SK-N-SH (cell line): ENCODE measurements at regions not wholly inside any gene's neighbourhood (a gene's known extent, or its start where the extent isn't known, plus 50 kb on each side); places are given as distances from the start of the nearest gene placed in this dataset.

Experiments
- CTCF ChIA-PET: fragments of 300-600, 350-600 bp; formaldehyde crosslinking; extraction: SDS; loops from one replicate; lab custom pipeline; 2021; lab: Yijun Ruan, JAX
- POLR2A ChIA-PET: fragments of 350-600 bp; sonication (Branson Sonifier 250); formaldehyde crosslinking; extraction: SDS; loops from one replicate; lab custom pipeline; 2020; ENCODE audit warnings: antibody characterized with exemption, inconsistent platforms; lab: Yijun Ruan, JAX
- DNase-seq: peaks from one replicate; pipeline ENCODE4 v3.0.0; 2012
- H2AFZ ChIP-seq: fragments of 200-600 bp; sonication (generic); 2 replicates; pipeline ENCODE4 v1.8.1; 2016; ENCODE audit warnings: antibody characterized with exemption, mild to moderate bottlenecking, low read depth
- H3F3A ChIP-seq: fragments of 200-600 bp; sonication (generic); replicated peaks from 2 replicates; pipeline ENCODE3; 2016; ENCODE audit warnings: antibody characterized with exemption, mild to moderate bottlenecking; ENCODE audit not compliant: insufficient read depth
- H3K27ac ChIP-seq, 2 experiments: fragments of 200-500 bp in 1 of 2; fragments of 200-600 bp in 1 of 2; sonication (Bioruptor generic) in 1 of 2; sonication (generic), shearing (Covaris generic) in 1 of 2; 2 replicates each; pipeline versions ENCODE4 v1.5.1 to v1.6.1; 2014 to 2016; ENCODE audit warnings: low read depth in 2 of 2, inconsistent platforms in 1 of 2, low read length in 1 of 2, mild to moderate bottlenecking in 1 of 2, mixed read lengths in 1 of 2
- H3K27me3 ChIP-seq: fragments of 200-600 bp; sonication (generic), shearing (Covaris generic); 2 replicates; pipeline ENCODE4 v1.6.1; 2016; ENCODE audit warnings: mixed run types; ENCODE audit not compliant: insufficient read depth
- H3K36me3 ChIP-seq, 2 experiments: fragments of 200-500 bp in 1 of 2; fragments of 200-600 bp in 1 of 2; sonication (Bioruptor generic) in 1 of 2; sonication (generic) in 1 of 2; replicated peaks in 1 of 2; 2 replicates each; pipeline versions ENCODE3 to v1.5.1; 2014 to 2016; ENCODE audit warnings: low read length in 1 of 2, mild to moderate bottlenecking in 1 of 2; ENCODE audit not compliant: insufficient read depth in 2 of 2, control insufficient read depth in 1 of 2
- H3K4me1 ChIP-seq, 2 experiments: fragments of 200-500 bp in 1 of 2; fragments of 200-600 bp in 1 of 2; sonication (Bioruptor generic) in 1 of 2; sonication (generic), shearing (Covaris generic) in 1 of 2; 2 replicates each; pipeline versions ENCODE4 v1.5.1 to v1.6.1; 2014 to 2016; ENCODE audit warnings: low read depth in 1 of 2, low read length in 1 of 2, mixed run types in 1 of 2; ENCODE audit not compliant: insufficient read depth in 2 of 2, control insufficient read depth in 1 of 2
- H3K4me2 ChIP-seq: fragments of 200-600 bp; sonication (generic), shearing (Covaris generic); 2 replicates; pipeline ENCODE4 v1.6.1; 2017; ENCODE audit warnings: mixed run types
- H3K4me3 ChIP-seq, 2 experiments: fragments of 200-500 bp in 1 of 2; fragments of 200-600 bp in 1 of 2; sonication (Bioruptor generic) in 1 of 2; sonication (generic), shearing (Covaris generic) in 1 of 2; 2 replicates each; pipeline versions ENCODE4 v1.5.1 to v1.8.1; 2014 to 2016; ENCODE audit warnings: low read depth in 2 of 2, inconsistent platforms in 1 of 2, low read length in 1 of 2, mild to moderate bottlenecking in 1 of 2, mixed read lengths in 1 of 2, moderate library complexity in 1 of 2
- H3K79me2 ChIP-seq: fragments of 200-600 bp; sonication (generic); 2 replicates; pipeline ENCODE4 v1.8.1; 2017; ENCODE audit warnings: mild to moderate bottlenecking; ENCODE audit not compliant: insufficient read depth
- H3K9ac ChIP-seq: fragments of 200-600 bp; sonication (generic); 2 replicates; pipeline ENCODE4 v1.6.1; 2017; ENCODE audit warnings: mixed run types
- H3K9me2 ChIP-seq: fragments of 200-600 bp; sonication (generic); 2 replicates; pipeline ENCODE4 v1.6.1; 2017; ENCODE audit warnings: mixed run types
- H3K9me3 ChIP-seq: fragments of 200-600 bp; sonication (generic); 2 replicates; pipeline ENCODE4 v1.6.1; 2017; ENCODE audit warnings: mixed run types, mild to moderate bottlenecking, moderate library complexity
- H4K20me1 ChIP-seq: fragments of 200-600 bp; sonication (generic); 2 replicates; pipeline ENCODE4 v1.6.1; 2017; ENCODE audit warnings: mild to moderate bottlenecking, mixed run types; ENCODE audit not compliant: insufficient read depth
- CHD2 ChIP-seq: fragments of 150-350 bp; IDR thresholded peaks from 2 replicates; pipeline ENCODE4 v1.6.1; 2018; ENCODE audit warnings: low read length; ENCODE audit not compliant: partially characterized antibody
- CTCF ChIP-seq: fragments of 200-600 bp; sonication (generic); IDR thresholded peaks from 2 replicates; pipeline ENCODE4 v1.6.1; 2017; ENCODE audit warnings: antibody characterized with exemption, mild to moderate bottlenecking, moderate library complexity
- ELF1 ChIP-seq: IDR thresholded peaks from 2 replicates; pipeline ENCODE4 v1.4.0; 2012
- EP300 ChIP-seq, 2 experiments: IDR thresholded peaks; 2 replicates each; pipeline versions ENCODE4 v1.4.0 to v1.6.1; 2012; ENCODE audit warnings: borderline replicate concordance in 1 of 2, low read depth in 1 of 2, low read length in 1 of 2
- FOSL2 ChIP-seq: IDR thresholded peaks from 2 replicates; pipeline ENCODE4 v1.4.0; 2012; ENCODE audit warnings: low read depth, mild to moderate bottlenecking, moderate library complexity, borderline replicate concordance
- GABPA ChIP-seq: IDR thresholded peaks from 2 replicates; pipeline ENCODE4 v1.4.0; 2012; ENCODE audit warnings: low read depth, mild to moderate bottlenecking
- GATA2 ChIP-seq: sonication (generic); formaldehyde crosslinking; IDR thresholded peaks from 2 replicates; pipeline ENCODE4 v1.5.0; 2020; ENCODE audit warnings: mild to moderate bottlenecking, missing genetic modification reagents
- MAX ChIP-seq: IDR thresholded peaks from 2 replicates; pipeline ENCODE4 v1.4.0; 2012; ENCODE audit warnings: low read depth
- MXI1 ChIP-seq: IDR thresholded peaks from 2 replicates; pipeline ENCODE4 v1.6.1; 2012; ENCODE audit warnings: mild to moderate bottlenecking, low read depth, low read length, improper control_type of control experiment
- NFIC ChIP-seq: IDR thresholded peaks from 2 replicates; pipeline ENCODE4 v1.4.0; 2012; ENCODE audit warnings: borderline replicate concordance
- NRF1 ChIP-seq: IDR thresholded peaks from 2 replicates; pipeline ENCODE4 v1.6.1; 2012; ENCODE audit warnings: low read depth, mild to moderate bottlenecking, low read length
- RCOR1 ChIP-seq: fragments of 150-350 bp; IDR thresholded peaks from 2 replicates; pipeline ENCODE4 v1.6.1; 2017; ENCODE audit warnings: antibody characterized with exemption, low read length
- RFX5 ChIP-seq: IDR thresholded peaks from 2 replicates; pipeline ENCODE4 v1.6.1; 2012; ENCODE audit warnings: mild to moderate bottlenecking, improper control_type of control experiment, low read length
- RXRA ChIP-seq: IDR thresholded peaks from 2 replicates; pipeline ENCODE4 v1.4.0; 2012; ENCODE audit warnings: low read depth, mild to moderate bottlenecking, borderline replicate concordance
- SMC3 ChIP-seq: IDR thresholded peaks from 2 replicates; pipeline ENCODE4 v1.6.1; 2012; ENCODE audit warnings: low read depth, low read length, improper control_type of control experiment
- TEAD4 ChIP-seq: IDR thresholded peaks from 2 replicates; pipeline ENCODE4 v1.4.0; 2012; ENCODE audit warnings: mild to moderate bottlenecking, borderline replicate concordance; ENCODE audit not compliant: insufficient read depth
- YY1 ChIP-seq: IDR thresholded peaks from 2 replicates; pipeline ENCODE4 v1.4.0; 2012; ENCODE audit warnings: low read depth, mild to moderate bottlenecking
- ZBTB33 ChIP-seq: IDR thresholded peaks from 2 replicates; pipeline ENCODE4 v1.4.0; 2012; ENCODE audit warnings: low read depth, borderline replicate concordance
- TF ChIP-seq, protein P1 (sequence below): fragments of 150-350 bp; IDR thresholded peaks from 2 replicates; pipeline ENCODE4 v1.6.1; 2017; ENCODE audit warnings: antibody characterized with exemption, low read length, low read depth, borderline replicate concordance

DNA sequence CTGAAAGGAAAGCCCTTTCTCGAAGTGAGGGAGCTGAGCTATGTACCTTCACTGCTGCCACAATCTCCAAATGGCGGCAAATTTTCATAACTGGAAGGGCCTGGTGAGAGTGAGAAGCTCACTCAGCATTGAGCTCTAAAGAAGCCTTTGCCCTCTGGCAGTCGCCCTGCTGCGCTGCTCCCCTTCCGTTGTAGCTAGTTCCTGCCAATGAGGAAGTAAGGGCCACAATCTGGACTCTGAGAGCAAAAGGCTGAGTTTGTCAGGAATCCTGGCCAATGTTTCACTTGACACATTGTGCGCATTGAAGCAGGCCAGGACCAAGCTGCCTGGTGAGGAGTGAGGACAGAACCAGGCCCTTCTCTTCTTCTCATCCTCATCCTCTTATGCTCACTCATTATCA is 579.5 kb downstream of the PDCD6IP start (continued):
- no peak for TF ChIP-seq CTCF
- no peak for TF ChIP-seq MXI1
- TF ChIP-seq NFIC, result no peak
- no peak for TF ChIP-seq RCOR1

DNA sequence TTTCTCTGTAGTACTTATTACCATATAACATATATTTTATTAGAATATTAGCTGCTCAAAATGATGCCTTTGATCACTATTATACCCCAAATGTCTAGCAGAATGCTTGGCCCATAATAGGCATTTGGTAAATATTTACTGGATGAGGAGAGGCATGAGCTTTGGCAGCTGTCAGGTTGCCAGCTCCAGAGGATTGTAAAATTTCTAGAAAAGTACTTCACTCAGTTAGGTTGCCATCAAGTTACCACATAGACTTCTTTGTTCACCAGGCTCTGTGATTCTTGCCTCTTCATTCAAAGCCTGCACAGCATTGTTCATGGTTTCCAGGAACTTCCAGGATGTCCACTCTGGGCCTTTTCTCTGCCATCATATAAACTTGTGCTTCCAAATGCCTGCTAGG is 582.8 kb downstream of the PDCD6IP start:
- ChIA-PET POLR2A (no interaction called here), CTCF (interaction anchor here (0.8 kb wide), 1 partner anchor 8 kb away, joined by 3 read pairs; no protein-coding TSS in a partner anchor)
- no peaks in the 10 kb centered on the region for H3K36me3 ChIP-seq
- no peak overlapping the region for H3K9ac ChIP-seq
- no peaks in the 10 kb centered on the region for H3K4me1 ChIP-seq
- no peaks in the 10 kb centered on the region for H3K9me3 ChIP-seq
- H4K20me1 ChIP-seq, result no peaks in the 10 kb centered on the region
- no peak overlapping the region for H3K27ac ChIP-seq
- no peaks in the 10 kb centered on the region for H3K9me2 ChIP-seq
- H3K4me2 ChIP-seq, result no peak overlapping the region
- H3K4me3 ChIP-seq, result no peak overlapping the region
- H3F3A ChIP-seq, result no peaks in the 10 kb centered on the region
- no peaks in the 10 kb centered on the region for H3K27me3 ChIP-seq
- no peak for DNase-seq
- H3K79me2 ChIP-seq, result no peaks in the 10 kb centered on the region
- TF ChIP-seq TEAD4 (no peak), GABPA (no peak), RFX5 (no peak), ZBTB33 (no peak), EP300 (IDR thresholded peaks at IDR 0.05; ENCODE audit: borderline replicate concordance in 1 of 2, low read depth in 1 of 2, low read length in 1 of 2) (no peak), CHD2 (no peak), SMC3 (no peak), ELF1 (no peak), GATA2 (no peak), RXRA (no peak), MAX (no peak), YY1 (no peak), NRF1 (no peak), MXI1 (no peak), FOSL2 (no peak)
- TF ChIP-seq, protein P1, sequence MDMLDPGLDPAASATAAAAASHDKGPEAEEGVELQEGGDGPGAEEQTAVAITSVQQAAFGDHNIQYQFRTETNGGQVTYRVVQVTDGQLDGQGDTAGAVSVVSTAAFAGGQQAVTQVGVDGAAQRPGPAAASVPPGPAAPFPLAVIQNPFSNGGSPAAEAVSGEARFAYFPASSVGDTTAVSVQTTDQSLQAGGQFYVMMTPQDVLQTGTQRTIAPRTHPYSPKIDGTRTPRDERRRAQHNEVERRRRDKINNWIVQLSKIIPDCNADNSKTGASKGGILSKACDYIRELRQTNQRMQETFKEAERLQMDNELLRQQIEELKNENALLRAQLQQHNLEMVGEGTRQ, result no peak
- no peak overlapping the region for H2AFZ ChIP-seq
